Astrocyte of the cerebellum (primary cell): ENCODE measurements at regions not wholly inside any gene's neighbourhood (a gene's known extent, or its start where the extent isn't known, plus 50 kb on each side); places are given as distances from the start of the nearest gene placed in this dataset.

Experiments used
- DNase-seq: peaks from one replicate; pipeline ENCODE4 v3.0.0-alpha.2; 2011; ENCODE audit warnings: low read depth
- H3K4me3 ChIP-seq: 2 replicates; pipeline ENCODE4 v1.5.1; 2011; ENCODE audit warnings: mild to moderate bottlenecking, low read depth, low read length, moderate library complexity
- CTCF ChIP-seq: IDR thresholded peaks from 2 replicates; pipeline ENCODE4 v1.5.1; 2012; ENCODE audit warnings: low read length, low read depth, moderate library complexity, mild to moderate bottlenecking; ENCODE audit errors: missing control alignments
- in situ Hi-C: cut with HindIII; loops from 2 replicates; pipeline ENCODE4 v1.10.0; 2017; ENCODE audit warnings: low sequenced_read_pairs

GRCh38 chr7:37516664-37517063, 68.0 kb upstream of the ELMO1 start:
- DNase-seq, result no peak
- no peak for TF ChIP-seq CTCF
- in situ Hi-C loops, result no loop called here

DNA sequence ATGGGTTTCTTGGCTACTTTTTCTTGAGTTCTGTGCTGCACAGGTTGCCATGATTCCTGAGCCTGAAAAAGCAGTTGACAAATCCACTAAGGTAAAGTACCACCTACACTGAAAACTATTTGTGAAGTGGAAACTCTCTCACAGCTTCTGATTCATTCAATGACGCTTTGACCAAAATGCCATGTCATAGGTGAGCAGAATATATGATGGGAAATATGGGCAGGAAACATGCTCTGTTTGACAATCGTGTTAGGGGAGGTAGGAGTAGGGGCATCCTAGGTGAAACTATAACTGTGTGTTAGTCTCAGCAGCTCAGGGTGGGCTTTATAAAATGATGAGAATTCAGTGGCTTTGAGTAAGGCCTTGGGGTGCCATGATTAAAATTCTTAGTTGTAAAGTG, 69.6 kb upstream of the ELMO1 start:
- in situ Hi-C loops, result no loop called here
- TF ChIP-seq CTCF, result no peak
- H3K4me3 ChIP-seq, result no peak overlapping the region
- DNase-seq, result no peak

More at GRCh38 chr7:37516664-37517063, 68.0 kb upstream of the ELMO1 start:
- no peak overlapping the region for H3K4me3 ChIP-seq

DNA sequence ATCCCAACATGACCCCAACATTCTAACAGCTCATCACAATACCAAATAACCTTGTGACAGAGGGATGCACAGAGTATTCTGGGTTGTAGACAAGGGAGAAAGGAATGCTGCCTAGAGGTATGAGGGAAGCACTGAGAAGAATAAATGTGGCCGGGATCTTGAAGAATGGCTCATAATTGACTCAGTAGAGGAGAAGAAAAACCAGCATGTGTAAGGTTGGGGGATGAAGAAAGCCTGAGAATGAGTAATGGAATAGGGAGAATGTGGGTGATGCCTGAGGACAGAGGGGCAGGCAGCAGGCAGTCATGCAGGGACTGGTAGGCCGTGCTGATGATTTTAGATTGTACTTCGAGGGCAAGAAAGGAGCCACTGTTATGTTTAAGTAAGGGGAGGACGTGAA, 75.4 kb upstream of the ELMO1 start:
- in situ Hi-C loops, result no loop called here
- no peak overlapping the region for H3K4me3 ChIP-seq
- DNase-seq, result no peak
- TF ChIP-seq CTCF, result no peak

- no peak for DNase-seq
- H3K4me3 ChIP-seq, result no peak overlapping the region
- in situ Hi-C loops, result no loop called here
- no peak for TF ChIP-seq CTCF
Observed at GRCh38 chr7:37524797-37525196, 76.1 kb upstream of the ELMO1 start.

- in situ Hi-C loops, result no loop called here
- H3K4me3 ChIP-seq, result no peak overlapping the region
- DNase-seq, result no peak
- no peak for TF ChIP-seq CTCF
Observed at GRCh38 chr7:37526623-37527022, 78.0 kb upstream of the ELMO1 start.

DNA sequence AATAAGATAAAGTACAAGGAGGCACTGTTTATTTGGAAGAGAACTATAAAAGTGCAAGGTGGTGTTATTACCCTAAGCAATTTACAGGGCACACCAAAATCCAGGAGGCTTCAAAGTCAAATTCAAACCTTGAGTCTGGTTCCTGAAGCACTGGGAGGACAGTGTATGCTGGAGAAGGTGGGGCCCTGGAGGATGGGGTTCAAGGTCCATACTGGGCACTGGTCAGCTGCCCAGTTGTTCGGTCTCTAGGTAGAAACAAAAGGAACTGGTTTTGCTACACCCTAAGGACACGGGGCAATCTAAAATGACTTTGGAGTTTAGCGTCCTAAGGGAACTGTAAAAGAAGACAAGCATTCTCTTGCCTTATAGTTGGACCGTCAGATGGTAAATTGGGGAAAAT, 78.4 kb upstream of the ELMO1 start:
- no peak overlapping the region for H3K4me3 ChIP-seq
- no peak for DNase-seq
- no peak for TF ChIP-seq CTCF
- in situ Hi-C loops, result no loop called here

- in situ Hi-C loops, result no loop called here
- no peak for TF ChIP-seq CTCF
- no peak for DNase-seq
- no peak overlapping the region for H3K4me3 ChIP-seq
Observed at GRCh38 chr7:37531225-37531624, 82.6 kb upstream of the ELMO1 start.
